A549 (cell line): ENCODE measurements at regions not wholly inside any gene's neighbourhood (a gene's known extent, or its start where the extent isn't known, plus 50 kb on each side); places are given as distances from the start of the nearest gene placed in this dataset.

Experiments
- ATAC-seq, 2 experiments: fragments of 200-7000 bp in 1 of 2; fragments of >200 bp in 1 of 2; cut with Nextera tagmentation in 1 of 2; cut with Tn5 transposase in 1 of 2; 3 replicates each; pipeline versions ENCODE4 v1.8.0 to v1.9.1; 2018 to 2020; ENCODE audit warnings: mild to moderate bottlenecking in 1 of 2, moderate library complexity in 1 of 2
- CTCF ChIA-PET: fragments of 300-600 bp; sonication (Branson Sonifier 250); formaldehyde crosslinking; extraction: SDS; loops from one replicate; lab custom pipeline; 2021; ENCODE audit warnings: antibody characterized with exemption, inconsistent platforms; lab: Yijun Ruan, JAX
- POLR2A ChIA-PET: fragments of 350-600 bp; formaldehyde crosslinking; extraction: SDS; loops from one replicate; lab custom pipeline; 2021; ENCODE audit warnings: antibody characterized with exemption, inconsistent platforms; lab: Yijun Ruan, JAX
- DNase-seq, 2 experiments: peaks; one replicate each; pipeline versions ENCODE4 v3.0.0 to v3.0.0-alpha.2; 2011 to 2016; ENCODE audit warnings: low read depth in 1 of 2, low spot score in 1 of 2
- FAIRE-seq: peaks from 2 replicates; lab custom pipeline; 2011; peaks lifted over from hg19 to GRCh38; lab: Jason Lieb, UNC
- H3K27ac ChIP-seq, 2 experiments: fragments of >200 bp; sonication (Bioruptor Twin); formaldehyde crosslinking; 3 replicates each; pipeline ENCODE4 v1.5.1; 2016 to 2017
- H3K4me1 ChIP-seq: fragments of >200 bp; sonication (Bioruptor Twin); formaldehyde crosslinking; 3 replicates; pipeline ENCODE4 v1.6.1; 2016
- H3K4me2 ChIP-seq: fragments of >200 bp; sonication (Bioruptor Twin); formaldehyde crosslinking; 3 replicates; pipeline ENCODE4 v1.6.1; 2016
- H3K4me3 ChIP-seq: fragments of >200 bp; sonication (Bioruptor Twin); formaldehyde crosslinking; 3 replicates; pipeline ENCODE4 v1.5.1; 2016
- H3K9me3 ChIP-seq: fragments of >200 bp; sonication (Bioruptor Twin); formaldehyde crosslinking; 3 replicates; pipeline ENCODE4 v1.6.1; 2016
- BCL3 ChIP-seq: fragments of >200 bp; sonication (Bioruptor Twin); formaldehyde crosslinking; IDR thresholded peaks from 3 replicates; pipeline ENCODE4 v1.6.1; 2016
- CBX8 ChIP-seq: fragments of 200-600 bp; sonication (generic); IDR thresholded peaks from 2 replicates; pipeline ENCODE4 v1.6.1; 2016
- CHD2 ChIP-seq: fragments of 150-350 bp; IDR thresholded peaks from 2 replicates; pipeline ENCODE4 v1.6.1; 2014; ENCODE audit warnings: low read length; ENCODE audit not compliant: partially characterized antibody
- FOSL2 ChIP-seq, 2 experiments: fragments of 450-650 bp in 1 of 2; fragments of >200 bp in 1 of 2; sonication (Bioruptor Twin) in 1 of 2; formaldehyde crosslinking; IDR thresholded peaks; 2 replicates each; pipeline versions ENCODE4 v1.5.0 to v1.6.1; 2016 to 2020; ENCODE audit warnings: mild to moderate bottlenecking in 1 of 2, moderate library complexity in 1 of 2
- GATA3 ChIP-seq: IDR thresholded peaks from 2 replicates; pipeline ENCODE4 v1.6.1; 2012; ENCODE audit warnings: borderline replicate concordance
- HMGXB4 ChIP-seq: fragments of 250-450 bp; sonication (Bioruptor Pico); IDR thresholded peaks from 2 replicates; pipeline ENCODE4 v1.5.0; 2021; ENCODE audit warnings: mild to moderate bottlenecking, moderate library complexity, borderline replicate concordance
- HOXA7 ChIP-seq: fragments of 250-450 bp; sonication (Bioruptor Pico); IDR thresholded peaks from 2 replicates; pipeline ENCODE4 v1.5.0; 2020; ENCODE audit warnings: mild to moderate bottlenecking, moderate library complexity
- MYC ChIP-seq: IDR thresholded peaks from 2 replicates; pipeline ENCODE4 v1.6.1; 2012; ENCODE audit warnings: mild to moderate bottlenecking, inconsistent platforms, low read length, improper control_type of control experiment, borderline replicate concordance
- NPAS2 ChIP-seq: fragments of 250-450 bp; sonication (Bioruptor Pico); IDR thresholded peaks from 2 replicates; pipeline ENCODE4 v1.8.0; 2022; ENCODE audit warnings: mild to moderate bottlenecking, moderate library complexity, borderline replicate concordance
- NR3C1 ChIP-seq: fragments of >200 bp; sonication (Bioruptor Twin); formaldehyde crosslinking; IDR thresholded peaks from 3 replicates; pipeline ENCODE4 v1.6.1; 2017
- RARB ChIP-seq: fragments of 250-450 bp; sonication (Bioruptor Pico); IDR thresholded peaks from 2 replicates; pipeline ENCODE4 v1.8.0; 2021; ENCODE audit warnings: mild to moderate bottlenecking, moderate library complexity
- SREBF2 ChIP-seq: fragments of 450-650 bp; IDR thresholded peaks from 2 replicates; pipeline ENCODE4 v1.6.1; 2014; ENCODE audit warnings: mild to moderate bottlenecking, moderate library complexity
- TFCP2L1 ChIP-seq: fragments of 250-450 bp; sonication (Bioruptor Pico); IDR thresholded peaks from 2 replicates; pipeline ENCODE4 v1.5.0; 2021; ENCODE audit warnings: mild to moderate bottlenecking
- TP53 ChIP-seq: fragments of 250-450 bp; sonication (Bioruptor Pico); IDR thresholded peaks from 2 replicates; pipeline ENCODE4 v1.5.0; 2021; ENCODE audit warnings: mild to moderate bottlenecking, moderate library complexity
- ZSCAN20 ChIP-seq: fragments of 250-450 bp; sonication (Bioruptor Pico); IDR thresholded peaks from 2 replicates; pipeline ENCODE4 v1.8.0; 2022; ENCODE audit warnings: mild to moderate bottlenecking, moderate library complexity
- WGBS: methylation state at CpG from one replicate; pipeline ENCODE4 v1.1.6; 2017; ENCODE audit errors: missing lambda C conversion rate; 5-methylcytosine and 5-hydroxymethylcytosine counted together

GRCh38 chr13:50334944-50335343 lies 319.7 kb downstream of the KCNRG start (continued):
- TF ChIP-seq FOSL2 (IDR thresholded peaks at IDR 0.05) (no peak), FOSL2 (CRISPR knock-in tag; IDR thresholded peaks at IDR 0.05) (no peak), NR3C1 (no peak)

- no peak for FAIRE-seq
- H3K27ac ChIP-seq = no peak overlapping the region
- H3K4me3 ChIP-seq = no peak overlapping the region
- H3K4me1 ChIP-seq = no peaks in the 10 kb centered on the region
- POLR2A ChIA-PET = no interaction called here
- H3K9me3 ChIP-seq = no peaks in the 10 kb centered on the region
- no peak overlapping the region for H3K4me2 ChIP-seq
- 91% methylated on average over 1 of the region's 1 CpG for WGBS
- no peak for ATAC-seq
- CTCF ChIA-PET = no interaction called here
- no peak for DNase-seq
- no peak for TF ChIP-seq HMGXB4 (CRISPR knock-in tag)
- no peak for TF ChIP-seq TP53 (CRISPR knock-in tag)
- no peak for TF ChIP-seq MYC
- TF ChIP-seq RARB = no peak
- TF ChIP-seq SREBF2 = no peak
These were observed 324.0 kb downstream of the KCNRG start for GRCh38 chr13:50339271-50339670.

- WGBS = 51% methylated on average over 3 of the region's 4 CpGs
- TF ChIP-seq GATA3 (no peak), ZSCAN20 (CRISPR knock-in tag) (no peak)
- TF ChIP-seq, all 56 proteins: peak for 0
These were observed 324.9 kb downstream of the KCNRG start for GRCh38 chr13:50340146-50340545.

GRCh38 chr13:50340551-50341287 lies 325.5 kb downstream of the KCNRG start:
- H3K9me3 ChIP-seq = no peaks in the 10 kb centered on the region
- no peak overlapping the region for H3K4me2 ChIP-seq
- no peak overlapping the region for H3K4me3 ChIP-seq
- H3K4me1 ChIP-seq = no peaks in the 10 kb centered on the region
- 92% methylated on average over 17 of the region's 17 CpGs for WGBS
- POLR2A ChIA-PET = no interaction called here
- no peak overlapping the region for H3K27ac ChIP-seq
- TF ChIP-seq NPAS2 (CRISPR knock-in tag) (no peak), BCL3 (no peak), MYC (no peak), ZSCAN20 (CRISPR knock-in tag) (no peak), TP53 (CRISPR knock-in tag) (no peak), HOXA7 (CRISPR knock-in tag) (no peak), TFCP2L1 (no peak), SREBF2 (no peak), CHD2 (no peak), CBX8 (no peak)
- no peak for FAIRE-seq
- CTCF ChIA-PET = interaction anchor here (0.6 kb wide), 1 partner anchor 423 kb away, joined by 3 read pairs; no protein-coding TSS in a partner anchor
- no peak for DNase-seq
- ATAC-seq = no peak

More at GRCh38 chr13:50340146-50340545, 324.9 kb downstream of the KCNRG start:
- FAIRE-seq (no peak), ATAC-seq (no peak), DNase-seq (no peak)
- ChIA-PET CTCF (interaction anchor here (0.6 kb wide), 1 partner anchor 422 kb away, joined by 3 read pairs; no protein-coding TSS in a partner anchor), POLR2A (no interaction called here)
- Histone ChIP-seq H3K4me2 (no peak overlapping the region), H3K27ac (no peak overlapping the region), H3K9me3 (no peaks in the 10 kb centered on the region), H3K4me1 (no peaks in the 10 kb centered on the region), H3K4me3 (no peak overlapping the region)
